ENCODE measurements at regions not wholly inside any gene's neighbourhood (a gene's known extent, or its start where the extent isn't known, plus 50 kb on each side); places are given as distances from the start of the nearest gene placed in this dataset.
"Not testable (repeated sequence)": the region's sequence is repeated elsewhere in the genome, so short reads cannot be mapped to it uniquely, and the experiment has no call there.

DNA sequence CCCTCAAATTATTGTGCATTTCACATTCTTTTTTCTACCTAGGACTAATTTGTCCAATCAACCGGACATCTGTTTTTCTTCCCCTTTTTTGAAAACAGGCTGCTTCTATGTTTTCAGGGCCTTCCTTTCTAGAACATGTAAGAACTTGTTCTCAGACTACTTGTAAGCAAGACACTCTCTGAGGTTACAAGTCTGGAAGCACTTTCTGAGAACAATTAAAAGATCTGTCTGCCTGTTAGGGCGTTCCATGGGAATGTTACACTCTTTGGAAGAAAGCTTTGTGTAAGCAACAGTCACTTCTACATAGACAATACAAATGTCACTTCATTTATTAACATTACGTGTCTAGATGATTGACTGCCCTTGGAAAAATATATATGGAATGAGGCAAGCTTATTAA, 50.9 kb upstream of the HSPB3 start:
- DNase-seq: no peak

DNA sequence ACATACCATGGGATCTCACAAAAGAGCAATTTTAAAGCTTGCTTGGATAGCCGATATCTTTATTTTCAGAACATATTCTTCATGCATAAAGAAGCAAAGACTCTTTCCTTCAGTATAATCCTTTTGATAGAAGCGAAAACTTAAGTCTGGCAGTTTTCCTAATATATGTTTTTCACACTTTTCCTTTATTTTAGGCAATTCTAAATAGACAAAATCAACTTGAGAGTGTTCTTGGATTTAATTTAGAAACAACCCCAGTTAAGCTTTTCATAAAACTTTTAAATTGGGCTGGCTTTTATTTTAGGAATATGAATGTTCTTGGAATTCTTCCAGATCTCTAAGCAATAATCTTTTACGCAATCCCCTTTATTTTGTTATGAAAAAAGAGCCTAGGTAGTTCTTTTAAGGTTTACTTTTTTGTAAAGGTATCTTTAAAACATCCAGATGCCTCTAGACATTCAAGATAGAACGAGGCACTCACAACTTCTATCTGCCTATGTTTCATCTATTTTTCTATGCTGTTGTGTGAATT, 51.5 kb upstream of the HSPB3 start:
- DNase-seq: no peak

DNA sequence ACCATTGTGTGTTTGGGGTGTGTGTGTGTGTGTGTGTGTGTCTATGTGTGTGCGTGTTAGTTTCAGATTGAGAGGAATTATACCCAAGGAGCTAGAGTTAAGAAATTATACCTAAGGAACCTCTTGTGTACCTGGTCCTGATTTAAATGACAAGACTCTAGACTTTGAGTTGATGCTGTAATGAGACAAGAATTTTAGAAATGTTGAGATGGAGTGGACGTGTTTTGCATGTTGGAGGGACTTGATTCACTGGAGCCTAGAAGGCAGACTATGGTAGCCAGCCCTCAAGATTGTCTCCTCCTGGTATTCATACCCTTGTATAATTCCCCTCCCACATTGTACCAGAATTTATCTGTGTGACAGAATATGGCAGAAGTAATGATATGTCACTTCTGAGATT, 52.4 kb upstream of the HSPB3 start:
- no peak for DNase-seq

DNA sequence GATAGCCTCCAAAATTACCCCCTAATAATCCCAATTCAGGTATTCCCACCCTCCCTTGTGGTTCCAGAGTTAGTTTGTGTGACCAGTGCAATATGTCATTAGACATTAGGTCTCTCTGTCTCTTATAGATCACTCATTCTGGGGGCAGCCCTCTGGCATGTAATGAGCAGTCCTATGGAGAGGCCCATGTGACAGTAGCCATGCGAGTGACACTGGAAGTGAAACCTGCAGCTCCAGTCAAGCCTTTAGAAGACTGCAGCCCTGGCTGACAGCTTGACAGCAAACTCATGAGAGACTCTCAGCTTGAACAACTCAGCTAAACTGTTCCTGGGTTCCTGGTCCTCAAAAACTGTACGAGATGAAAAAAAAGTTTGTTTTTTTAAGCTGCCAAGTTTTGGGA, 54.0 kb upstream of the HSPB3 start:
- no peak for DNase-seq

DNA sequence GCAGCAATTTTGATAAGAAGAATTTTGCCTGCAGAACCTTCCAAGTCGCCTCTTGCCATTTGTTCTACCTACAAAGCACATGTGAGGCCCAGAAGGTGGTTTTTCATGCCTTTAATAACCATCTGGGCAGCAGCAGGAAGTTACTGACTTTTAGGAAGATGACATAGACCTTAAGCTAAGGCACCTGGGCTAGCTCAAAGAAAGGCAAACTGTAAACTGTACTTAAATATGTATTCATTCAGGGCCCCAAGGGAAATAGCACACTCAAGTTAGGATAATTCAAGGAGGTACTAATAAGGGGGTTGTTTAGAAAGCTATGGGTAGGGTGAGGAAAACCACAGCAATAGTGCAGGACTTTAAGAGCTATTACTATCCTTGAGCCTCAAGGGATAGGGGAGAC, 57.3 kb upstream of the HSPB3 start:
- DNase-seq: no peak

DNA sequence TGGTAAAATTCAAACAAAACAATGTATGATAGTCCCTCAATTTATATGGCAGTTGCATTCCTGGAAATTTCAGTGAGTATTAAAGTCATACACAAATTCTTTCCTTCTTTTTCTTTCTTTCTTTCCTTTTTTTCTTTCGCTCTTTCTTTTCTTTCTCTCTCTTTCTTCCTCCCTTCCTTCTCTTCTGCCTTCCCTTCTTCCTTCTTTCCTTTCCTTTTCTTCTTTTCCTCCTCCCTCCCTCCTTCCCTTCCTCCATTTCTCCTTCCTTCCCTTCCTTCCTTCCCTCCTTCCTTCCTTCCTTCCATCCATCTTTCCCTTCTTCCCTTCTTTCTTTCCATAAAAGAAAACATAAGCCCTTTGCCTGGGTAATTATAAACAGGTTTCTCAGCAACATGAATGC, 58.1 kb upstream of the HSPB3 start:
- no peak for DNase-seq

DNA sequence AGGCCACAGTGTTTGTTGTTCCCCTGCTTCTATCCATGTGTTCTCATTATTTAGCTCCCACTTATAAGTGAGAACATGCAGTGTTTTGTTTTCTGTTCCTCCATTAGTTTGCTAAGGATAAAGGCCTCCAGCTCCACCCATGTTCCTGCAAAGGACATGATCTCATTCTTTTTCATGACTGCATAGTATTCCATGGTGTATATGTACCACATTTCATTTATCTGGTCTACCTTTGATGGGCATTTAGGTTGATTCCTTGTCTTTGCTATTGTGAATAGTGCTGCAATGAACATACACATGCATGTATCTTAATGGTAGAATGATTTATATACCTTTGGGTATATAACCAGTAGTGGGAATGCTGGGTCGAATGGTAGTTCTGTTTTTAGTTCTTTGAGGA, 62.5 kb upstream of the HSPB3 start:
- DNase-seq: not testable (repeated sequence)

DNA sequence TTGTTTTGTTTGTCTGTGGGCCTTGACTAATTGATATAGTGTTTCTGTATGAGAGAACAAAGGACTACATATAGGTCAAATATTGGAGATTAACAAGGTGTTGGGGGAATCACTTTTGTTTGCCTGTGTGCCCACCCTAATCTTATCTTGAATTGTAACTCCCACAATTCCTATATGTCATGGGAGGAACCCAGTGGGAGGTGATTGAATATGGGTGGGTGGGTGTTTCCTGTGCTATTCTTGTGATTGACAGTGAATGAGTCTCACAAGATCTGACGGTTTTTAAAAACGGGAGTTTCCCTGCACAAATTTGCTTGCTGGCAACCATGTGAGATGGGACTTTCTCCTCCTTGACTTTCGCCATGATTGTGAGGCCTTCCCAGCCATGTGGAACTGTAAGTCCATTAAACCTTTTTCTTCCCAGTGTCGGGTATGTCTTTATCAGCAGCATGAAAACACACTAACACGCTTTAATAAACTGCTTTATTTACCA, 64.9 kb upstream of the HSPB3 start:
- no peak for DNase-seq

DNA sequence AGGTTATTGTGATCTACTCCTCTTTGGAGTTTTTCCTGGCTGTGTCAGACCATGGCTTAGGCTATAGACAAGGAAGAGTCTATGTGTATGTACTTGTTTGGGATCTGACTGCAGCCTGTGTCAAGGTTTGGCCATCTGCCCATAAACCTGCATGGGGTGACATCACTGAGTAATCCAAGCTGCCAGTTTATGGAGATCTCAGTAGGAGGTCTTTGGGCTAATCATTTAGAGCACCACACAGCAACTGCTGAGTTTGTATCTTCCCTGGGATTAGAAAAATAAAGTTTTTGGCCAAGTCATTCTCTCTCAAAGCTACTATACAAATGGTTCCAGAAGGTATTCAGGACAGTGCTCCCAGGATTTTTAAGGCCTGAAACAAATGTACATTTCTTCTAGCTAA, 65.5 kb upstream of the HSPB3 start:
- peak; percentile 76 to 94 for DNase-seq

DNA sequence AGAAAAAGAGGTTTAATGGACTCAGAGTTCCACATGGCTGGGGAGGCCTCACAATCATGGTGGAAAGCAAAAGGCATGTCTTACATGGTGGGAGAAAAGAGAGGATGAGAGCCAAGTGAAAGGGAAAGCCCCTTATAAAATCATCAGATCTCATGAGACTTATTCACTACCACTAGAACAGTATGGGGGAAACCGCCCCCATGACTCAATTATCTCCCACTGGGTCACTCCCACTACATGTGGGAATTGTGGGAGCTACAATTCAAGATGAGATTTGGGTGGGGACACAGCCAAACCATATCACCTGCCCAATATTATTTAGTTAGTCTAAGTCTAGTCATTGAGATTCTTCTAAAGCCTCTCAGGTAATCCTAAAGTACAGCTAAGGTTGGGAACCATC, 66.1 kb upstream of the HSPB3 start:
- not testable (repeated sequence) for DNase-seq

DNA sequence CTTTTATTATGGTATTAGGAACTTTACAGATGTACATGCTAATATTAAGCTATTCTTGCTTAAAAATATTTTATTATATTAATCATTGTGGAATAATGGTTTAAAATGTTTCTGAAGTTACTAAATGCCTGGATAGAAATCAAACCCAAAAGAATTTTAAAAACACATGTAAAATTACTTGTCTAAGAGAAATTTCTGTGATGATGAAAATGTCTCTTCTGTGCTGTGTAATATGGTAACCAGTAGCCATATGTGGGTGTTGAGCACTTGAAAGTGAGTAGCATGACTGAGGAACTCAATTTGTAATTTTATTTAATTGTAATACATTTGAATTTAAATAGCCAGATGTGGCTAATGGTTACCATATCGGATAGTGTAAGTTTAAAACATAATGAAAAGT, 66.7 kb upstream of the HSPB3 start:
- DNase-seq: no peak

DNA sequence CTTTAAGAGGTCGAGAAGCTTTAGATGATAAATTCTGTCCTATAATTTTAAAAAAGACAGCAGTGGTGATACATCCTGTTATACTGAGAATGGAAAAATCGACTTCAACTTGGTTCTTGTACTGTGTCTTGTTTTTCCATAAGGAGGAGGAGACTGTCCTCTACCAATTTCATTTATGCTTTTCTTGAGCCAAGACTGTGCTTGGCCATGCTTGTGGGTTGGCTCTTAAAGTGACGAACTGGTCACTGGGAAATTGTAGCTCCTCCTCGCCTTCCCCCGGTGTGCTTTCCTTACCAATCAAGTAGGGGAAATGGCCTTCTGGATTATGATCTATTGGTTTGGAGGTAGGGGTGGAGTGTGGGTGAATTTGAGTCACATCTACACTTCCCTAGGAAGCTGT, 67.1 kb upstream of the HSPB3 start:
- no peak for DNase-seq

DNA sequence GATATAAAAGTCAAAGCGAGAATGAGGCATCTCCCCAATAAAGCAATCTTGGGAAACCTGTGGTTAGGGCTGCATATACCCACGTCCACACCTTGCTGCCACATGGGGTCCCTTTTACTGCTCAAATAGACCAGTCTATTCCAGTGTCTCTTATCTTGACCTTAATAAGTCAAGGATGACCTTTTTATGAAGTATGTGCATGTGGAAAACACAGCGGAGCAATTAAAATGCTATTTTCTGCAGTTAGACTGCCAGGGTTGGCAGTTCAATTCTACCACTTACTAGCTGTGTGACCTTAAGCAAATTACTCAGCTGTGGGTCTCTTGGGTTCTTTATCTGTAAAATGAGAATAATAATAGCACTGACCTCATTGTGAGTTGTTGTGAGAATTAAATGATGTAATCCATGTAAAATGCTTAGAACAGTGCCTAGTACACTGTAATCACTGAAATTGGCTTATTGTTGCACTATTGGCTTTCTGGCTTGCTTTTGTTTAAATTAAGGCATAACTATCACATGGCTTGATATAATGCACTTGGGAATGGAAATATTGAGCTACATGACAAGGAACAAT, 67.8 kb upstream of the HSPB3 start:
- no peak for DNase-seq

DNA sequence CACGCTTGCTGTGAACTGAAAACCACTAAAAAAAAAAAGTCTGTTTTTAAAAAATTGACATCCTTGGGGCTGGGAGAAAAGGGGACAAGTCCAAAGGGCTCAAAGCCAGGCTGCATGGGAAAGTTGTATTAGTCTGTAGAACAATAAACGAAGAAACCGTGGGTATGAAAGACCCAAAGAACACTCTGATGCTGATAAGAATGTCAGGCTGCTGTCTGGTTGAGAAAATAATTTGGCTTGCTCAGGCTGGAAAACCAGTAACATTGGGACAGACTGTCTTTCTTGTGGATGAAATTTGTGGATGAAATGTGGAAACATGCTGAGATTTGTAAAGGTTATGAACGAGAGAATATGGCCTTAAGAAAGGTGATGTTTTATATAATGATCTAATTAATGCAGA, 68.5 kb upstream of the HSPB3 start:
- no peak for DNase-seq

DNA sequence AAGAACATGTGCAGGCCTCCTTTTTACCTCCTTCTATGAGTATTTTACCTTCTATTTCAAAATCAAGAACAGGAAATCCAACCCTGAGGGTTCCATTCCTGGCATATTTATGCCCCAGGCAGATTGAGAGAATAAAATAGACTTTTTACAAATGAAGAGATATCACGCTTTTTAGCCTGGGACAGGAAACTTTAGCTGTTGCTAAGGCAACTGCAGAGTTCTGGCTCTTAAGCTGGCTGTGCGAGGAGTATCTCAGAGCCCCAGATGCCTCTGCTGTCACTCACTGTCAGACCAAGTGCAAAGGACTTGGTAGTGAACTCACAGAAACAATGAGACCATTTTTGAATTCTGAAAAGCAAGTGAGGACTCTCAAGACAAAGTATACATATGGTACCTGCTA, 69.5 kb upstream of the HSPB3 start:
- DNase-seq: no peak

DNA sequence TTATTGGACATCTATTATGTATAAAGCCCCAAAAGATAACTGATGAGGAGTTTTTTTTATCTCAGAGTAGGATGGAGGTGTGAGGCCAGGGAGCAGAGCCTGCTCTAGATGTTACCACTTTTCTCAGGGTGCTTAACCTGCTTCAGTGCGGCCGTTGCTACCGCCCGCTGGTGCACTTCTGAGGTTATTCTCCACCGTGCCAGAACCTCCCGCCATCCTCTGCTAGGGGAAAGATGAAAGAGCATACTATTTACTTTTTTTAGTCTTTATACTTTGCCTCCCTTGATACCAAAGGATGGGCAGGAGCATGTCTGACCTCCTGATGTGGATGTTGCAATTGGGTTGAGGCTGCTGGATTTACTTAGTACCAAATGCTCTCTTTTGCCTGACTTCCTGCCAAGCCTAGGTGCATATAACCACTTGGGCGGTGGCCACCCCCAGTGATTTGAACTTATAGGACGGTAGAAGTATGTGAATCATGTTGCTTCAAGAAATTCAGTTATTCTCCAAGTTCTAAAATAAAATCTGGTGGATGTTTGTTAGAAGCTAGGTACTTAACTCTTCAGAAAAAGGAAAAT, 71.1 kb upstream of the HSPB3 start:
- DNase-seq: no peak

DNA sequence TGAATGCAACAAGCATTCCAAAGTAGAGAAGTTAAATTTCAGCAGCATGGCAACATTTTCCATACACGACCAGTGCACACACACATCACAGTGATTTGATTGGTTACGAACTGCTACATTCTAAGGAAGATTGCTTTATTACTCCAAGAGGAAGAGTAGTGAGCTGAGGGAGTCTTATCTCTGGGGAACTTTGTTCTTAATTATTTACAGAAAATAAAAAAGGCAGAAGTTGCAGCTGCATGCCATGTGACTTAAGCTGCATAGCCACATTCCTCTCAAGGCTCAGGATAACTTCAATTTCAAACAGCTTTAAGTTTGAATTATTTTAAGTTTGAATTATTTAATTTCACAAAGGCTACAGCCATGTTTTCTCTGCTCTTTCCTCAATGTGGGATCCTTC, 71.6 kb upstream of the HSPB3 start:
- no peak for DNase-seq

DNA sequence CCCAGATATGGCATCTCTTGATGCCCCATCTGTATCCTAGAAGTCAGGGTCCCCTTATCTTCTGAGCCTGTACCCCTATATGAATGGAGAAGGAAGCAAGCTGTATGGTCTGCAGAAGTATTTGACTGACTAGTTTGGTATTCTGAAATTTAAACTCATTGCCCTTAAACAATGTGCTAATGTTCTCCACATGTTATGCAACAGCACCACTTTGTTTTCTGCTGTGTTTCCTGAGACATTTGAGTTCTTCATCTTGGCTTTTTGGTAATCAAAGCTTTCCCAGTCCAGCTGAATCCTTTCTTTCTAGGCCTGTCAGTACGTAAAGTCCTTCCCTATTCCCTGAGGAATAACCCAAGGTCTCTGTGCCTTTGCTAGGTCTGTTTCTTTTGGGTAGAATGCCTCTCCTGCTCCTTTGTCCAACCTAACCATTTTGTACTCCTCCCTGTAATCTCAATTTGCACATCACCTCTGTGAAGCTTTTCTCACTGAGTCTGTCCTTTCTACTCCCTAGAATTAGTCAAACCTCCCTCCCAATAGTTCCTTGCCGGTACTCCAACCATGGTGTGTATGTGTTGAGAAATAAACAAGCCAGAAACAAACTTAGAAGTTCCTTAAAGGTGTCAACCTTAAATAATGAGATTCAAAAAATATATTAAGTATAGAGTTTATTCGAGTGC, 72.1 kb upstream of the HSPB3 start:
- DNase-seq: no peak

DNA sequence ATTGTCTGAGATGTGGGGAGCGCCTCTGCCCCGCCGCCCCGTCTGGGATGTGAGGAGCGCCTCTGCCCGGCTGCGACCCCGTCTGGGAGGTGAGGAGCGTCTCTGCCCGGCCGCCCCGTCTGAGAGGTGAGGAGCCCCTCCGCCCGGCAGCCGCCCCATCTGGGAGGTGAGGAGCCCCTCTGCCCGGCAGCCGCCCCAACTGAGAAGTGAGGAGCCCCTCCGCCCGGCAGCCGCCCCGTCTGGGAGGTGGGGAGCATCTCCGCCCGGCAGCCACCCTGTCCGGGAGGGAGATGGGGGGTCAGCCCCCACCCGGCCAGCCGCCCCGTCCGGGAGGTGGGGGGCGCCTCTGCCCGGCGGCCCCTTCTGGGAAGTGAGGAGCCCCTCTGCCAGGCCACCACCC, 70.9 kb upstream of the ARL15 start:
- not testable (repeated sequence) for DNase-seq

DNA sequence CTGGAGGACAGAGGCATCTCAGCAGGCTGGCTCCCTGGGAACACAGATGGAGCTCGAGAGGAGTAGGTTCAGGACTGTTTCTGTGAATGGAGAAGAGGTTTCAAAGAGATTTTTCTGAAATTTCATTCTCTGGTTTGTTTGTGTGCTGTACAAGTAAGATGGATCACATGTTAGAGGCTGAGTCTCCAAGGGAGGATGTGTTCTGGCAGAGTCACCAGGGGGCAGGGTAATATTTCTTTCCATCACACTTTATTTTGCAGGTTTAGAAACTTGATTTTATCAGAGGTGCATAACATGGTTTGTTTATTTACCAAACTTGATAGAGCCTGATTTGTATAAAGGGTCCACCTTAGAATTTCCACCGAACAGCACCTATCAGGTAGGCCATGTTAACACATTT, 69.2 kb upstream of the ARL15 start:
- no peak for DNase-seq

DNA sequence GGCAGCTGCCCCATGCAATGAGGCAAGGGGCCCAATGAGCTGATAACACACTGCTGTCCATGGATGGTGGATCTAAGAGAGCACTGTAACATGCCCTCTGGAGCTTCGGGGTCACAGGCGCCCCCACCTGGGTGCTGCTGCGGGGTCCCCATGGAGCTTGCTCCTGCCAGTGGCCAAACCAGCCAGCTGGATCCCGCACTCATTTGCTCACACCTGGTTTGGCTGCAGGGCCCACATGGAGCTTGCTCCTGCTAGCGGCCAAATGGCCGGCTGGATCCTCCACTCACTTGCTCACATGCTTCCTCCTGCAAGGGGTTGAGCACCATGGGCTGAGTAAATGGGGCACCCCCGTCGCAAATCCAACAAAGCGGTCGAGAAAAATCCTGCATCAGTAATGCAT, 68.3 kb upstream of the ARL15 start:
- DNase-seq: no peak

DNA sequence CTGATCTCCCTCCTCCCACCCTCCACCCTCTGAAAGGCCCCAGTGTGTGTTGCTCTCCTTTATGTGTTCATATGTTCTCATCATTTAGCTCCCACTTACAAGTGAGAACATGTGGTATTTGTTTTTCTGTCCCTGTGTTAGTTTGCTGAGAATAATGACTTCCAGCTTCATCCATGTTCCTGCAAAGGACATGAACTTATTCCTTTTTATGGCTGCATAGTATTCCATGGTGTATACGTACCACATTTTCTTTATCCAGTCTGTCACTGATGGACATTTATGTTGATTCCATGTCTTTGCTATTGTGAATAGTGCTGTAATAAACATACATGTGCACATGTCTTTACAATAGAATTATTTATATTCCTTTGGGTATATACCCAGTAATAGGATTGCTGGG, 67.0 kb upstream of the ARL15 start:
- not testable (repeated sequence) for DNase-seq

DNA sequence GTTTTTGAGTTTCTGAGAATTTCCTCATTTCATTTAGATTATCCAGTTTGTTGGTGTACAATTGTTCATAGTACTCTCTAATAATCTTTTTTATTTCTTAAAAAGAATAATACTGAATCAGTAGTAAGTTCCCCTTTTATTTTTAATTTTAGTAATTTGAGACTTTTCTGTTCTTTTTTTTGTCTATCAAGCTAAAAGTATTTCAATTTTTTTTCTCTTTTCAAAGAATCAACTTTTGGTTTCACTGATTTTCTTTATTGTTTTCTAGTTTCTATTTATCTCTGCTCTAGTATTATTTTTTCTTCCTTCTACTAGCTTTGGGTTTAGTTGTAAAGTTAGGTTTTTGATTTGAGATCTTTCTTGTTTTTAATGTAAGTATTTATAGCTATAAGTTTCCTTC, 60.6 kb upstream of the ARL15 start:
- DNase-seq: no peak

DNA sequence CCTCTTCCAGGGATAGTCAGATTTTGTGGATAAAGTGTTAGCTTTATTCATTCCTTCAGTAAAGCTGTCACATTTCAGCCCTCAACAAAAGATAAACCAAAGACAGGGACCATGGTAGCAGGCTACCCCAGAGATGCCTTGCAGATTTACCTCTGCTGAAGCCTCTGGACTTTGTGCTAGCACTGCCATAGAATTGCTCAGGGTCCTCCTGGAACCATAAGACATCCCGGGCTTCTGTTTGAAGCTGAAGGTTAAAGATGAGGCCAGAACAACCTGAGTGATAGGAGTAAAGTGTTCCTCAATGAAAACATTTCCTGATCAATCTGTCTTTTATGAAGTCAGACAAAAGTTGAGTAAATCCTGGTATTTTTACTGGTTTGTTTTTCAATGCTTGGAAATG, 57.5 kb upstream of the ARL15 start:
- no peak for DNase-seq

DNA sequence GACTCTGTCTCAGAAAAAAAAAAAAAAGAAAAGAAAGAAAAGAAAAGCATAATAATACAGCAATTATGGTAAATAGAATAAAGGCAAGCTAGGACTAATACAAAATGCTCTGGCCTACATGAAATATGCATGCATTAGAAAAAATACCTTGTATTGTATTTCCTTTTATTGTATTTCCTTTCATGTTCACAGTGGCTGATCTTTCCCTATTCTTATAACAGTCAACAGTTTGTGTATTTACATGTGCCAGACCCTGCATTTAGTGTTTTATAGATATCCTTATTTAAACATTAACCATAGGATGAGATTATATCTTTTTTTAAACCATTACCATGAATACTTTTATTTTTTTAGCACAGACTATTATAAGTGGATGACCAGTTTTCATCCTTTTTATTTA, 56.3 kb upstream of the ARL15 start:
- DNase-seq: no peak
